Right lobe of liver (tissue), 4 donors: ENCODE measurements at regions not wholly inside any gene's neighbourhood (a gene's known extent, or its start where the extent isn't known, plus 50 kb on each side); places are given as distances from the start of the nearest gene placed in this dataset.

Experiments
- POLR2A ChIP-seq: fragments of 450-650 bp; IDR thresholded peaks from one replicate; pipeline ENCODE4 v1.6.1; 2017; ENCODE audit warnings: antibody characterized with exemption, mild to moderate bottlenecking
- TF ChIP-seq, protein P1 (sequence below), 4 donors: fragments of 200-600 bp in 3 of 4; fragments of 450-650 bp in 1 of 4; IDR thresholded peaks; one replicate each; pipeline versions ENCODE4 v1.5.1 to v1.8.0; 2016 to 2022; ENCODE audit warnings: antibody characterized with exemption in 4 of 4, mild to moderate bottlenecking in 2 of 4
- donor health status: DM: no; HTN: no; CAD: no.
- donor health status: DM: no; HTN: no; CAD: no.
- donor health status: DM: no; HTN: yes; CAD: no.

DNA sequence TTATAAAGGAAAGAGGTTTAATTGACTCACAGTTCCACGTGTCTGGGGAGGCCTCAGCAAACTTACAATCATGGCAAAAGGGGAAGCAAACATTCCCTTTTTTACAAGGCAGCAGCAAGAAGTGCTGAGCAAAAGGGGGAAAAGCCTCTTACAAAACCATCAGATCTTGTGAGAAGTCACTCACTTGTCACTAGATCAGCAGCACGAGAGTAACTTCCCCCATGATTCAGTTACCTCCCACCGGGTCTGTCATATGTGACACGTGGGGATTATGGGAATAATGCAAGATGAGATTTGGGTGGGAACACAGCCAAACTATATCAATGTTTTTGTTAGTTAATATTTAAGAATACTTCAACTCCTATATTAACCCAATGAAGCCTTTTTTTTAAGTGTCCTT is 275.2 kb upstream of the CDH9 start:
- TF ChIP-seq, protein P1, sequence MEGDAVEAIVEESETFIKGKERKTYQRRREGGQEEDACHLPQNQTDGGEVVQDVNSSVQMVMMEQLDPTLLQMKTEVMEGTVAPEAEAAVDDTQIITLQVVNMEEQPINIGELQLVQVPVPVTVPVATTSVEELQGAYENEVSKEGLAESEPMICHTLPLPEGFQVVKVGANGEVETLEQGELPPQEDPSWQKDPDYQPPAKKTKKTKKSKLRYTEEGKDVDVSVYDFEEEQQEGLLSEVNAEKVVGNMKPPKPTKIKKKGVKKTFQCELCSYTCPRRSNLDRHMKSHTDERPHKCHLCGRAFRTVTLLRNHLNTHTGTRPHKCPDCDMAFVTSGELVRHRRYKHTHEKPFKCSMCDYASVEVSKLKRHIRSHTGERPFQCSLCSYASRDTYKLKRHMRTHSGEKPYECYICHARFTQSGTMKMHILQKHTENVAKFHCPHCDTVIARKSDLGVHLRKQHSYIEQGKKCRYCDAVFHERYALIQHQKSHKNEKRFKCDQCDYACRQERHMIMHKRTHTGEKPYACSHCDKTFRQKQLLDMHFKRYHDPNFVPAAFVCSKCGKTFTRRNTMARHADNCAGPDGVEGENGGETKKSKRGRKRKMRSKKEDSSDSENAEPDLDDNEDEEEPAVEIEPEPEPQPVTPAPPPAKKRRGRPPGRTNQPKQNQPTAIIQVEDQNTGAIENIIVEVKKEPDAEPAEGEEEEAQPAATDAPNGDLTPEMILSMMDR (IDR thresholded peaks at IDR 0.05) = no peak
- no peak for TF ChIP-seq POLR2A
